Anterior cingulate cortex (tissue), 58 donors: ENCODE measurements at regions not wholly inside any gene's neighbourhood (a gene's known extent, or its start where the extent isn't known, plus 50 kb on each side); places are given as distances from the start of the nearest gene placed in this dataset.
"Not testable (repeated sequence)": the region's sequence is repeated elsewhere in the genome, so short reads cannot be mapped to it uniquely, and the experiment has no call there.

Experiments
- DNase-seq, 58 donors: peaks; one replicate each; lab custom pipeline; 2025; lab: John Stamatoyannopoulos, UW

GRCh38 chr4:177791188-177791587, 349.0 kb upstream of the AGA start:
- no peak for DNase-seq

GRCh38 chr4:177796841-177797240, 354.6 kb upstream of the AGA start:
- no peak for DNase-seq

DNA sequence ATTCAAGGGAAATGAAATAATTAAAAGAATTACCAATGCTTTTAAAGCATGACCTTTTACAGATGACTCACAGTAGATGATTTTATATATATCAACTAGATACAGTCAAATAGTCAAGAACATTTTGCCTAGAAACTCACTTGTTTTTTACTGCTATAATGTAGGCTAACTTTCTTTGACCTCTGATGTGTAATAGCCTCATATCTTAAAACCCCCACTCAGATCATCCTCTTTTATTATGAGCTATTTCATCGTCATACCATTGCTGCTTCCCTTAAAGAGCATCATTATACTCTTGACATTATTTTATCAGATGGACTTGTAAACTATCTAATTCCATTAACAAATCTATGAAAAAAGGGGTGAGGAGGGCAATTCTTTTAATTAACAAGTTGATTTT, 355.9 kb upstream of the AGA start:
- no peak for DNase-seq

GRCh38 chr4:177802162-177802561, 359.9 kb upstream of the AGA start:
- no peak for DNase-seq

DNA sequence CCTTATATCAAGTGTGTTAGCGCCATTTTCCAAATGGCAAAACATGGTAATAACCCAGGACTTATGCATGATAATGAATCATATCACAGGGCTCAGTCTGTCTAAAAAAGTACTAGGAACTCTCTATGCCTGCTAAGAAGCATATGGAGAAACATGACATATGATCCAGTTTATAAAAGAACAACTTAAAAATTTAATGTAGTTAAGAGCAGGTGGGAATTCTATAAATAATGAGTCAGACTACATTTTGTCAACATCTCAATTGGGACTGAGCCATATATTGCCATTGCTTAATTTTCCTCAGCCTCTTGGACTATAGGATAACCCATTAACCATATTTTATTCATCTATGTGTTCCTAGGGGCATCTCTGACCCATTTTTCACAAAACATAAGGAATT, 360.4 kb upstream of the AGA start:
- DNase-seq: no peak

DNA sequence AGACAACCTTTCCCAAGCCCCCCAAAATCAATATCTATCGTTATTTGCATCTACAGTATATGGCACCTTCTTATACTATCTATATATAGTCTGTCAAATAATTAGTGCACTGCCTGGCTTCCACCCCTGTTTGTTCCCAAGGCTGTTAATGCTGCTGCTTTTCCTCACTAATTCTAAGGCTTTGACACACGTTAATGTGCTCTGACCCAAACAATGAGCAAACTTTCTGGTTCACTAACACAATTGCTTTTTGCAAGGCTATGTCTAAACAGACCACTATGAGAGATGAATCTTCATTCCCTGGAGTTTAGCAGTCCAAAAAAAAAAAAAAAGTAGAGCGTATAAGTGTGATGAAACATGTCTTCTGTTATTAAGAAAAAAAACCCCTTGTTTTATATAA, 360.9 kb upstream of the AGA start:
- DNase-seq: no peak

- DNase-seq: no peak
Measured at GRCh38 chr4:177809791-177810190, 367.6 kb upstream of the AGA start.

DNA sequence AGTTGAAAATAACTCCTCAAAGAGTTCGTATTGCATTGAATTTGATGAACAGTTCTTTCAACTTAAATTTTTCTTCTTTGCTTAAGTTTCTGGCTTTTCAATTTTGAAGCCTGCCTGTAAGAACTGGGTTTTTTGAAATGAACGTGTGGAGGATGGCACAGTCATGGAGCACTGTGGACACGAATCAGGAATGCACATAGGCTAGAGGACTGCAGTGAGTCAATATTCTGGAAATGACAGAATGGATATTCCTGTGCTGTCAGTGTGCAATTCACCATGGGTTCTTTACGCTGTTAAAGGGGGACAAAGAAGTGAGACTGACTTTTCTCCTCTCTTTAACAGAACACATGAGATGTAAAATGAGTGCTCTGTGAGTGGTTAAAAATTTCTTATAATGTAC, 368.0 kb upstream of the AGA start:
- DNase-seq: no peak

- not testable (repeated sequence) for DNase-seq
Measured at GRCh38 chr4:177818392-177818791, 376.2 kb upstream of the AGA start.

GRCh38 chr4:177826973-177827372, 384.7 kb upstream of the AGA start:
- no peak for DNase-seq

GRCh38 chr4:177841258-177841657, 399.0 kb upstream of the AGA start:
- DNase-seq: no peak

- no peak for DNase-seq
Measured at GRCh38 chr4:177853229-177853628, 411.0 kb upstream of the AGA start.

GRCh38 chr4:177855507-177856197, 413.4 kb upstream of the AGA start:
- DNase-seq: no peak

DNA sequence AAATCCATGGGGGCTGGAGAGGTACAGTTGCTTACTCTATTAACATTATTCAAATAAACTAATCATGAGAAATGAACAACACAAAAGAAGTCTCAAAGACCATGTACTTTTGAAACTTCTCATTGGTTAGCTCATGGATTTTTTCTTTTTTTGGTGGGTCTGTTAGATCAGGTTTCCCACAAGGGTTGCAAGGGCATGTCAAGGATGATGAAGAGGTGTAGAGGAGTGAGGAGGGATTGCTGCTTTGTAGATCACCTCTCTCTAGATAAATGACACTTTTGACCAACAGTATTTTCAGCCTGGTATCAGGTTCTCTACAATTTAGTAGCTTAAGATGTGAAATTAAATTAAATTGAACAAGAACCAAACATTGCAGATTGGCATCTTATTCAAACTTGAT, 417.9 kb upstream of the AGA start:
- DNase-seq: no peak

DNA sequence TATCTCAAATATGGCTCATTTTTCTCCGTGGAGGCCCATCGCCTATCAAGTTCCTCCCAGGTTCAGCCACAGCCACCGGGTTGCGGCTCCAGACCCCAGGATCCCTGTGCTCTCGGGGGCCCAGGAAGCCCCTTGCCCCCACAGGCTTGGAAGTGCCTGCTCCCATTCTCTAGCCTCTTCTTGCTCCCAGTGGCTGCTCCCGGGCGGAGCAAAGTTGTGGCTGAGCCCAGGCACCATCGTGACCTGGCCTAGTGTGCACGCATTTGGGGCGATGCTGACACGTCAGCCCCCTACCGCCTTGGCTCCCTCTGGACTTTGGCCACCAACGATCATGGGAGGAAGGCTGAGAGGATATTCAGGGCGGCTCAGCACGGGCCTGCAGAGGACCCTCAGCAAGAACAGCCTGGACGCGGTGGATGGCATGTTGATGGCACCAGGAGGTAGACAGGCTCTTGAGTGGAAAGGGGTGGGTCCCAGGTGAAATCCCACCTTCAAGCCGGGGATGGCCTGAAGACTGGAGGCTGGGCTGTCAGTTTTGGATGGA, 419.4 kb upstream of the AGA start:
- DNase-seq: no peak

- DNase-seq: no peak
Measured at GRCh38 chr4:177862541-177863176, 420.4 kb upstream of the AGA start.

- DNase-seq: no peak
Measured at GRCh38 chr4:177879851-177880250, 437.6 kb upstream of the AGA start.

GRCh38 chr4:177895136-177895535, 452.9 kb upstream of the AGA start:
- DNase-seq: no peak

DNA sequence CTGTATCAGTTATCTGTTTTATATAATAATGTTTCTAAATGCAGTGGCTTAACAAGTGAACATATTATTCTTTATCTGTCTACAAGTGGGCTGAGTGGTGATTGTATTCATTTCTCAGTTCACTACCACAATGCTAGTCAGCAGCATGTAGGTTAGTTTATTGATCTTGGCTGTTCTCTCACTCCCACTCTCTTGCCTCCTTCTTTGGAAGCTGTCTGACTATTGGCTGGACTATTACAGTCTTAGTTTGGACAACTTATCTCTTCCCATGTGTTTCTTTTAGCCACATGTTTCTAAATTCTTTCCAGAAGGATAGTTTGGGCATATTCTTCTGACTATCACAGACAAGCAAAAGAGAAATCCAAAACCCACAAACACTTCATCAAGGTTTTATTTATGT, 459.5 kb upstream of the AGA start:
- no peak for DNase-seq

DNA sequence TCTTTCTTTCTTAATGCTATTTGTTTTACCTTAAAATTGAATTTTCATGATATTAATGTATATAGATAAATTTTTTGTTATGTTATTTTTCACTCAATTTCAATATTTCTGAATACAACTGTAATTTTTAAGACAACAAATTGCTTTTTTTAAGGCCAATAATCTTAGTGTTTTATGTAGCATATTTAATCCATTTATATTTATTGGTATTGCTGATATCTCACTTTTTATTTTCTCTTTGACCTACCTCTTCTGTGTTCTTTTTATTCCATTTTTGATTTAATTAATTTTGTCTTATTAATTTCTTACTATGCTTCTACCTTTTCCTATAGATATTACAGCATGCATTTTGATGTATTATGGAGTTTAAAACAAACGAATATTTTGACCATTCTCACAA, 460.1 kb upstream of the AGA start:
- no peak for DNase-seq

- no peak for DNase-seq
Measured at GRCh38 chr4:177907736-177908424, 465.6 kb upstream of the AGA start.

- no peak for DNase-seq
Measured at GRCh38 chr4:177921715-177922114, 479.5 kb upstream of the AGA start.
